ENCODE measurements at regions not wholly inside any gene's neighbourhood (a gene's known extent, or its start where the extent isn't known, plus 50 kb on each side); places are given as distances from the start of the nearest gene placed in this dataset.

- no peak for DNase-seq
These were observed 306.3 kb upstream of the ESRRG start for GRCh38 chr1:217029281-217030157.

GRCh38 chr1:217027403-217028080 lies 304.3 kb upstream of the ESRRG start:
- DNase-seq, result no peak

- DNase-seq, result no peak
These were observed 303.3 kb upstream of the ESRRG start for GRCh38 chr1:217026531-217026930.

GRCh38 chr1:217025381-217025780 lies 302.2 kb upstream of the ESRRG start:
- no peak for DNase-seq

- DNase-seq, result no peak
These were observed 301.7 kb upstream of the ESRRG start for GRCh38 chr1:217024911-217025310.

- no peak for DNase-seq
These were observed 298.7 kb upstream of the ESRRG start for GRCh38 chr1:217021956-217022355.

GRCh38 chr1:217021400-217021799 lies 298.2 kb upstream of the ESRRG start:
- no peak for DNase-seq

GRCh38 chr1:217019475-217019874 lies 296.2 kb upstream of the ESRRG start:
- no peak for DNase-seq

GRCh38 chr1:217018648-217019047 lies 295.4 kb upstream of the ESRRG start:
- no peak for DNase-seq

GRCh38 chr1:217017165-217017564 lies 293.9 kb upstream of the ESRRG start:
- no peak for DNase-seq

GRCh38 chr1:217014066-217014465 lies 290.8 kb upstream of the ESRRG start:
- DNase-seq, result no peak

- no peak for DNase-seq
These were observed 289.4 kb upstream of the ESRRG start for GRCh38 chr1:217012659-217013058.

GRCh38 chr1:217011097-217011496 lies 287.9 kb upstream of the ESRRG start:
- no peak for DNase-seq

- DNase-seq, result no peak
These were observed 287.0 kb upstream of the ESRRG start for GRCh38 chr1:217010253-217010652.

- no peak for DNase-seq
These were observed 286.1 kb upstream of the ESRRG start for GRCh38 chr1:217009376-217009775.

- DNase-seq, result no peak
These were observed 281.7 kb upstream of the ESRRG start for GRCh38 chr1:217004776-217005436.

GRCh38 chr1:217003355-217003754 lies 280.1 kb upstream of the ESRRG start:
- no peak for DNase-seq

- no peak for DNase-seq
These were observed 274.6 kb upstream of the ESRRG start for GRCh38 chr1:216997831-216998230.

- no peak for DNase-seq
These were observed 273.8 kb upstream of the ESRRG start for GRCh38 chr1:216997069-216997468.

- DNase-seq, result no peak
These were observed 261.3 kb upstream of the ESRRG start for GRCh38 chr1:216984536-216984935.

- DNase-seq, result no peak
These were observed 260.6 kb upstream of the ESRRG start for GRCh38 chr1:216983823-216984222.

GRCh38 chr1:216961516-216961915 lies 238.3 kb upstream of the ESRRG start:
- no peak for DNase-seq

GRCh38 chr1:216960716-216961115 lies 237.5 kb upstream of the ESRRG start:
- no peak for DNase-seq

- DNase-seq, result no peak
These were observed 235.3 kb upstream of the ESRRG start for GRCh38 chr1:216958569-216958968.
